GM21786 (cell line): ENCODE measurements at regions not wholly inside any gene's neighbourhood (a gene's known extent, or its start where the extent isn't known, plus 50 kb on each side); places are given as distances from the start of the nearest gene placed in this dataset.

ENCODE experiments used
- ATAC-seq: cut with Tn5 transposase; IDR thresholded peaks from one replicate; pipeline ENCODE4 v1.9.1; 2021; ENCODE audit not compliant: unreplicated experiment

- no peak for ATAC-seq
Observed at GRCh38 chr3:25073423-25073822, 354.6 kb upstream of the RARB start.

DNA sequence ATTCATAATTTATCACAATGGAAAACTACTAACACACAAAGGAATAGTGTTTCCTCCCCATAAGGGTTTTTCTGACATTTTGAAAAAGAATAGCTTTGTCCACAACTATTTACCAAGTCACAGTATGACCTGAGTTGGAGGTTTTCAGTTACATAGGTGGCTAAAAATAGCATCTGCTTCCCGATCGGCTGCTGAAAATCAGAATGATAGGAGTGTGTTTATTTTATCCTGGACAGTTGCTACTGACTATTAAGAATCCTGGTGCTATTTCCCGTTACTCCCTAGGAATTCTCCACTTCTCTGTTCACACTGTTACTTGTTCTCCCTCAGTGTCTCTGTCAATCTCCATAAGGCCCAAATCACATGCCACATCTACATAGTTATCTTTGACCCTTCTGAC is 353.9 kb upstream of the RARB start:
- no peak for ATAC-seq

- ATAC-seq, result no peak
Observed at GRCh38 chr3:25080461-25080860, 347.6 kb upstream of the RARB start.

GRCh38 chr3:25084016-25084415 is 344.0 kb upstream of the RARB start:
- no peak for ATAC-seq

GRCh38 chr3:25086721-25087120 is 341.3 kb upstream of the RARB start:
- no peak for ATAC-seq

DNA sequence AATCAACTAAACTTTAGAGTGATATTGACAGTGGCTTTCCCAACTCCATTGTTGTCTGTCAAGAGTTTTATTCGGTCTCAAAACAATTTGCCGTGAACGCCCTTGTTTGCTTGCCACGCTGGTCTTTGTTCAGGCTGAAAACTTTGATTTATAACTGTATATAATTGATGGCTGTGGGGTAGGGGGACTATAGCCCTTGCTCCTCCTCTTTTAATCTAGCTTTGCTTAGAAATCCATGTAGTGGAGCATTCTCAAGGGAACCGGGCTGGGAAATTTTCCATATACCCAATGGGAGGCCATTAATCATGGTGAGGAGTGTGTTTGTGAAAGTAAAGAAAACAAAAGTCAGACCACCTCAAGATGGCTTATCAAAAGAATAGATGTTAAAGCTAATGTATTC is 339.8 kb upstream of the RARB start:
- no peak for ATAC-seq

GRCh38 chr3:25090698-25091453 is 337.2 kb upstream of the RARB start:
- no peak for ATAC-seq

DNA sequence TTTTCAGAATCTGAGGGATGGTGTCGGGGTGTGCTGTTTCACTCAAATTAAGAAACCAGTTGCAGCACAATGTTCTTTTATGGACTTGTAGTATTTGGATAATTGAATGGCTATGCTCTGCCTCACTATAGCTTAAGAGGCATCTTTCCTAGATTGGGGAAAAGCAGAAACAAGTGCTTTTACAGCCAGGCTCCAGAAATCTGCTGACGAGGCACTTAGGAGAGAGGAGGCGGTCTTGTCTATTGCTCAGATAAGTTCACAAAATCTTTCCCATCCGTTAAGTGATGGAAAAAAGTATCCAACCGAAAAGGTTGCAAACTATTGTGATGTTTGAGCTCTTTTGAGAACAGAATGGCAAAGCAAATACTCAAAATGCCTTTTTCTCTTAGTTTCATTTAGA is 336.1 kb upstream of the RARB start:
- ATAC-seq, result no peak

DNA sequence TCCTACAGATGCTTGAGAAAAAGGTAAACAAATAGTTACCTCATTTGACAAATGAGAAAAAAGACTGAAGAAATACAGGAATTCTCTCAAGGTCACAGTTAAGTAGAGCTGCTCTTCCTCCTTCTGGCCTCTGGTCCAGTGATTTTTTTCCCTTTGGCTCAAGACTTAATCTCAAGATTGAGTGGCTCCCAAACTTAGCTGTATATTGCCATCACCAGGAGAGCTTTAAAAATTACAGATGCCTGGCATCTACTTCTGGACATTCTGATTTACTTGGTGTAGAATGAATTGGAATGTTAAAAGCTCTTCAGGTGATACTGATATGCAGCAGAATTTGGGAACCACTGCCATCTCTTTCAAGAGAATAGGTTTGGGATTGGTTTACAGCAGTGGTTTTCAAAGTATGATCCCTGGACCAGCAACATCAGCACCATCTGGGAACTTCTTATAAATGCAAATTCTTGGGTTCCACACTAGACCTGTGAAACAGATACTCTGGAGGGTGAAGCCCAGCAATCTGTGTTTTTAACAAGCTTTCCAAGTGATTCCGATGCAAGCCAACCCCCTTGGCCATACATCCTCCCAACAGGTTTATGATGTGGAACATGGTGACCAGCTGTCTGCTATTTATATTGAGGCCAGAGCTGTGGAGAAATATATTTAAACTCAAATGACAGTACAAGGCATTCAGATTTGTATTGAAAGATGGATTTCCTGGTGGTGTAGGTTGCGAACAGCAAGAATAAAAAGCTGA is 333.0 kb upstream of the RARB start:
- no peak for ATAC-seq

GRCh38 chr3:25096536-25096935 is 331.5 kb upstream of the RARB start:
- no peak for ATAC-seq

- no peak for ATAC-seq
Observed at GRCh38 chr3:25097023-25097422, 331.0 kb upstream of the RARB start.

- ATAC-seq, result no peak
Observed at GRCh38 chr3:25099666-25100065, 328.4 kb upstream of the RARB start.

- ATAC-seq, result no peak
Observed at GRCh38 chr3:25103391-25103790, 324.7 kb upstream of the RARB start.

DNA sequence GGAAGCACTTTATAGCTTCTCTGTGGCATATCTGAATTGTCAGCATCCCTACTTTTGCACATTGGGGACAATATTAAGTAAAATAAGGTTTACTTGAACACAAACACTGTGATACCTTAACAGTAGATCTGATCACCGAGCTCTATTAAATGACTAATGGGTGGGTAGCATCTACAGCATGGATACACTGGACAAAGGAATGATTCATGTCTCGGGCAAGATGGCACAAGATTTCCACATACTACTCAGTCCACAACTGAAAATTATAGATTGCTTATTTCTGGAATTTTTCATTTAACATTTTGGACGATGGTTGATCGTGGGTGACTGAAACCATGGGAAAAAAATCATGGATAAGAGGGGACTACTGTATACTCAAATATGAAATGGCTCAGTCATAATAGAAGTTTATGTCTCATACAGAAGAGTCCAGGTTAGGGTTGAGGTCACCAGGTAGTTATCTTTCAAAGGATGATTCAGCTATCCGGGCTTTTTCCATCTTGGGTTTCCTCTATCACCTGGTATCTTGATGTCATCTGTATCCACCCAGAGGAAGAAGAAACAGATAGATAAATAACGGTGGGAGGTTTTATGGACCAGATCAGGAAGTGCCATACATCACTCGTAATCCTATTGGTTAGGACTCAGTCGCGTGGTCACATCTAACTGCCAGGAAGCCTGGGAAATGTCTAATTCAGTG is 320.0 kb upstream of the RARB start:
- no peak for ATAC-seq

DNA sequence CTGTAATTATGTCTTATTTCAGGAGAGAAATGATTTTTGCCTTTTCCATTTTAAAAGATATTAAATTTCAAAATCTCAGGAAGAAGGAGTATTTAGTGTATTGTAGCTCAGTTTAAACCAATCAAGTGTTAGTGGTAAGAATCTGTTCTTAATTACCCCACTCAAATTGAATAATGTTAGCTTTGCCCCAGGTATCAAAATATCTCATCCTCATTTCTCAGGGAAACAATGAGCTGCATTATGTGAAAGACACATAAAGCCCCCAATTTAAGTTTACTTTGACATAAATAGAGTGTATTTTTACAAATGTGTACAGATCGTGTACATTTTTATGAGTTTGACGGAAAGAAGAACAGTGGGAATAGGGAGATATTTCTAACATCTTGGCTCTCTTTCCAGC is 317.4 kb upstream of the RARB start:
- ATAC-seq, result no peak

DNA sequence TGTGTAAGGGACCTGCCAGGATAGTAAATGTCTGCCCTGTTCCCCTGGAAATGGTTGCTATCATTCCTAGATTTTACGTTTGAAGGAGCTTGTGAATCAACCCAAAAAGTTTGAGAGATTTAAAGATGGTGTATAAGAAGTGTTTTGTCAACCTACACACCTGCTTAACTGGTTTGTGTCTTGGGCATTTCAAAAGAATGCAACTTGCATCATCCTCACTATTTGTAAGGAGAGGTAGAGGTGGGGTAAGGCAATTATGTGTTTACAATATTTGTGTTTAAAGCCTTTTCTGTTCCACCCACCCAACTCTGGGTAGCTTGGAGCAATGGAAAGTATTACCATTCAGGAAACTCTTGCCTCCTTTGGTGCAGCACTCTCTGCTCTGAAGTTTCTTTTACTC is 314.2 kb upstream of the RARB start:
- ATAC-seq, result no peak

- ATAC-seq, result no peak
Observed at GRCh38 chr3:25114532-25114931, 313.5 kb upstream of the RARB start.

DNA sequence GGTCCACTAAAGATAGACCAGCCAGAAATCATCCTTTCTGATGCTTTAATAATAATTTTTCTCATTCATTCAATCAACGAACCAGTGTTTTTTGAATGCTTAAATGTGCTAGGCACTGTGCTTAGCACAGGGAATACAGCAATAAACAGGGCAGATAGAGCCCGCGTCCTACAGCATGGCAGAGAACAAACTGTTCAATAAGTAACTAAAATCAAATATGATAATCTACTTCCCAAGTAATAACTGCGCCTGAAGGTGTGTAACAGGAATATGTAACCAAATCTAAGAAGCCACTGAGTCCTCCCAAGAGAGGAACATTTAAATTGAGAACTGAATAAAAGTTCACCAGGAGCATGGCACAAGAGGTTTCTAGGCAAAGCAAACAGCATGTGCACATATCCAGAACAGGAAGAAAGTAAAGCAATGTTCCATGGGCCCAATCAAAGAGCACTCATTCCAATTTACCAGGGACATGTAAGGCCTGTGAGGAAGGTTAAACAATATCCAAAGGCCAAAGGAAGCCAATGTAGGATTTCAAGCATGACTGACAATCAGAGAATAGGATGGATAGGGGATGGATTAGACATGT is 311.0 kb upstream of the RARB start:
- ATAC-seq, result no peak

DNA sequence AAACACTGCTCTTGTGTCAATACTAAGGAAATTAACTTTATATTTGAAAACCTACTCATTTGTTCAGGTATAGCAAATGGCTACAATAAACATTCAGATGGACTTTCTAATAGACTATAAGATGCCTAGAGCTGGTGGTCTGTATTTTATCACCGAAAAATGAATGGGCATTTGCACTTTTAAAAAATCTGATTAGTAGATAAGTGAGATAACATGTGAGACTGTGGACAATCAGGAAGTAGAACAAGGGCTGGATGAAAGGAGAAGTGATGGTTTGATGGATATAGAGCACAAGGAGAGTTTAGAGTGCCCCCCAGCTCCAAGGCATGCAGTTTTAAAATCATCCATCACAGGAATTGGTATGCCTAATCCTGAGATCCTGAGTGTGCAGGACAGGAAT is 308.4 kb upstream of the RARB start:
- no peak for ATAC-seq

- no peak for ATAC-seq
Observed at GRCh38 chr3:25120665-25121064, 307.4 kb upstream of the RARB start.

DNA sequence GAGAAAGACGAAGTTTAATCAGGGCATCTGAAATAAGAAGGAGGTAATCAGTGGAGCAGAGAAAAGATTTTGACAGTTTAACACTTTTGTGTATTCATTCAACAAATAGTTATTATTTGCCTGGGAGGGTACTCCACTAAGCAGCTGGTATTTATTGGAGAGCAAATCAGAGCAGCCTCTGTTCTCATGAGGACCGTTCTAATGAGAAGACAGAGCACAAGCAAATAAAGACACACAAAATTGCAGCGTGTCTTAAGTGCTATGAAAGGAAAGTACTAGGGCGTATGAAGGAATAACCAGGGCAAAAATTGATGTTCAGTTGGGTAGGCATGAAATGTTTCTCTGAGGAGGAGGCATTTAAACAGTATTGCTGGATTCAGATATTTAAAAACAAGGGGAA is 302.9 kb upstream of the RARB start:
- ATAC-seq, result no peak

DNA sequence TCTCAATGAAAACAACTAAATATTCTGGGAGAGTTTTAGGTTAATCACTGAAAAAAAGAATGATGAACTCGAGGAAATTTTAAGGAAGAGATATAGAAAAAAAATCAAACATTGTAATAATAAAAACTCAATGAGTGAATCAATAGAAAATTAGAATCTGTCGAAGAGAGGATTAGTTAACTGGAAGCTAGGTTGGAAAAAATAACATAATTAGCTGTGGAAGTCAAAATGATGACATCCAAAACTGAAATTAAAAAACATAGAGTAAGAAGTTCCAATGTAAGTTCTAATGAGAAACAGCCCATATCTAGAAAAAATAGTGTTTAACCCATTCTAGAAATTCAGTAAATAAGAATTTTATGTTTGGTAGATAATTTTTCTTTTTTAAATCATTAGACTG is 299.3 kb upstream of the RARB start:
- ATAC-seq, result no peak
